H9 (cell line): ENCODE measurements at regions not wholly inside any gene's neighbourhood (a gene's known extent, or its start where the extent isn't known, plus 50 kb on each side); places are given as distances from the start of the nearest gene placed in this dataset.

ENCODE experiments used
- DNase-seq: peaks from one replicate; pipeline ENCODE4 v3.0.0-alpha.2; 2017
- H2AFZ ChIP-seq: one replicate; pipeline ENCODE4 v1.6.1; 2013; ENCODE audit warnings: mild to moderate bottlenecking, low read length, control low read depth, moderate library complexity
- H2AK5ac ChIP-seq: 2 replicates; pipeline ENCODE4 v1.6.1; 2013; ENCODE audit warnings: low read length, control low read depth, mixed read lengths; ENCODE audit not compliant: insufficient read length
- H2BK120ac ChIP-seq: one replicate; pipeline ENCODE4 v1.6.1; 2013; ENCODE audit warnings: low read depth, mild to moderate bottlenecking, low read length, control low read depth, inconsistent platforms; ENCODE audit not compliant: poor library complexity, severe bottlenecking
- H2BK12ac ChIP-seq: 2 replicates; pipeline ENCODE4 v1.6.1; 2013; ENCODE audit warnings: low read length, control low read depth, mixed read lengths, low read depth; ENCODE audit not compliant: insufficient read length
- H2BK15ac ChIP-seq: 2 replicates; pipeline ENCODE4 v1.6.1; 2013; ENCODE audit warnings: low read depth, low read length, control low read depth
- H2BK20ac ChIP-seq: one replicate; pipeline ENCODE4 v1.6.1; 2013; ENCODE audit warnings: low read depth, mild to moderate bottlenecking, low read length, control low read depth, inconsistent platforms; ENCODE audit not compliant: poor library complexity, severe bottlenecking
- H2BK5ac ChIP-seq: 2 replicates; pipeline ENCODE4 v1.6.1; 2013; ENCODE audit warnings: low read length, control low read depth, mixed read lengths; ENCODE audit not compliant: insufficient read length
- H3K14ac ChIP-seq: 2 replicates; pipeline ENCODE4 v1.6.1; 2013; ENCODE audit warnings: low read length, control low read depth; ENCODE audit not compliant: insufficient read depth
- H3K18ac ChIP-seq: 2 replicates; pipeline ENCODE4 v1.6.1; 2013; ENCODE audit warnings: low read depth, mild to moderate bottlenecking, mixed read lengths, low read length, control low read depth; ENCODE audit not compliant: insufficient read length
- H3K23ac ChIP-seq: 2 replicates; pipeline ENCODE4 v1.6.1; 2013; ENCODE audit warnings: low read length, control low read depth, mixed read lengths, low read depth; ENCODE audit not compliant: insufficient read length
- H3K23me2 ChIP-seq: 2 replicates; pipeline ENCODE4 v1.6.1; 2013; ENCODE audit warnings: low read depth, mild to moderate bottlenecking, mixed read lengths, low read length, control low read depth; ENCODE audit not compliant: insufficient read length, poor library complexity, severe bottlenecking
- H3K27ac ChIP-seq: 2 replicates; pipeline ENCODE4 v1.5.1; 2013; ENCODE audit warnings: low read length, control low read depth, mixed read lengths, low read depth; ENCODE audit not compliant: insufficient read length
- H3K27me3 ChIP-seq: 2 replicates; pipeline ENCODE4 v1.6.1; 2013; ENCODE audit warnings: low read length, control low read depth, inconsistent platforms; ENCODE audit not compliant: insufficient read depth
- H3K4ac ChIP-seq: 2 replicates; pipeline ENCODE4 v1.6.1; 2013; ENCODE audit warnings: low read depth, mild to moderate bottlenecking, control low read depth, inconsistent platforms, low read length, moderate library complexity
- H3K4me1 ChIP-seq: 2 replicates; pipeline ENCODE4 v1.6.1; 2013; ENCODE audit warnings: low read length, control low read depth, inconsistent platforms; ENCODE audit not compliant: insufficient read depth
- H3K4me2 ChIP-seq: 2 replicates; pipeline ENCODE4 v1.6.1; 2013; ENCODE audit warnings: low read length, control low read depth, mixed read lengths; ENCODE audit not compliant: insufficient read length, insufficient read depth
- H3K56ac ChIP-seq: 2 replicates; pipeline ENCODE4 v1.6.1; 2013; ENCODE audit warnings: low read depth, mild to moderate bottlenecking, mixed read lengths, low read length, control low read depth; ENCODE audit not compliant: insufficient read length
- H3K79me1 ChIP-seq: 2 replicates; pipeline ENCODE4 v1.6.1; 2013; ENCODE audit warnings: low read depth, mild to moderate bottlenecking, moderate library complexity, low read length, control low read depth, inconsistent platforms; ENCODE audit not compliant: insufficient read depth, poor library complexity, severe bottlenecking
- H3K79me2 ChIP-seq: 2 replicates; pipeline ENCODE4 v1.6.1; 2013; ENCODE audit warnings: low read length, control low read depth, inconsistent platforms; ENCODE audit not compliant: insufficient read depth
- H3K9ac ChIP-seq: 2 replicates; pipeline ENCODE4 v1.6.1; 2013; ENCODE audit warnings: low read length, control low read depth, mixed read lengths; ENCODE audit not compliant: insufficient read length; ENCODE audit errors: extremely low read depth
- H3K9me3 ChIP-seq: one replicate; pipeline ENCODE4 v1.6.1; 2013; ENCODE audit warnings: low read depth, low read length, inconsistent platforms; ENCODE audit not compliant: control insufficient read depth
- H3T11ph ChIP-seq: one replicate; pipeline ENCODE4 v1.6.1; 2013; ENCODE audit warnings: mild to moderate bottlenecking, low read length, control low read depth, inconsistent platforms
- H4K20me1 ChIP-seq: one replicate; pipeline ENCODE4 v1.6.1; 2013; ENCODE audit not compliant: control insufficient read depth, insufficient read length, insufficient read depth
- H4K5ac ChIP-seq: 2 replicates; pipeline ENCODE4 v1.6.1; 2013; ENCODE audit warnings: low read depth, mild to moderate bottlenecking, mixed read lengths, low read length, control low read depth; ENCODE audit not compliant: insufficient read length
- H4K8ac ChIP-seq: replicated peaks from 2 replicates; pipeline ENCODE4 v1.6.1; 2013; ENCODE audit warnings: low read length, control low read depth, mixed read lengths, low read depth; ENCODE audit not compliant: insufficient read length
- H4K91ac ChIP-seq: 2 replicates; pipeline ENCODE4 v1.6.1; 2013; ENCODE audit warnings: low read depth, mild to moderate bottlenecking, moderate library complexity, mixed read lengths, low read length, control low read depth; ENCODE audit not compliant: insufficient read length
- H3K27ac Mint-ChIP-seq, 3 experiments: 2 replicates in 2 of 3; 3 replicates in 1 of 3; pipeline ENCODE4 v1.8.0; 2020 to 2021; ENCODE audit warnings: mixed read lengths in 3 of 3, mild to moderate bottlenecking in 1 of 3, moderate library complexity in 1 of 3
- H3K27me3 Mint-ChIP-seq: 2 replicates; pipeline ENCODE4 v1.8.0; 2021; ENCODE audit warnings: low read depth, mild to moderate bottlenecking, moderate library complexity, mixed read lengths
- H3K36me3 Mint-ChIP-seq, 3 experiments: 2 replicates in 2 of 3; 3 replicates in 1 of 3; pipeline ENCODE4 v1.8.0; 2020 to 2021; ENCODE audit warnings: low read depth in 3 of 3, mixed read lengths in 3 of 3; ENCODE audit not compliant: insufficient read depth in 1 of 3
- H3K4me1 Mint-ChIP-seq, 2 experiments: 2 replicates each; pipeline ENCODE4 v1.8.0; 2020; ENCODE audit warnings: mixed read lengths in 2 of 2
- H3K4me3 Mint-ChIP-seq, 2 experiments: 2 replicates in 1 of 2; 3 replicates in 1 of 2; pipeline ENCODE4 v1.8.0; 2020 to 2021; ENCODE audit warnings: mild to moderate bottlenecking in 2 of 2, mixed read lengths in 2 of 2, moderate library complexity in 1 of 2
- H3K9me3 Mint-ChIP-seq, 2 experiments: 2 replicates in 1 of 2; 3 replicates in 1 of 2; pipeline ENCODE4 v1.8.0; 2020; ENCODE audit warnings: mild to moderate bottlenecking in 2 of 2, mixed read lengths in 2 of 2, moderate library complexity in 1 of 2
- CTCF ChIP-seq: fragments of 200-600 bp; sonication (generic); conservative IDR thresholded peaks from 3 replicates; pipeline ENCODE4 v1.8.0; 2021; ENCODE audit warnings: antibody characterized with exemption, mild to moderate bottlenecking
- WGBS: extraction: QIAGEN DNeasy Blood & Tissue Kit; methylation state at CpG from one replicate; pipeline ENCODE4 v1.1.7; 2013; ENCODE audit warnings: missing lambda C conversion rate, low lambda C conversion rate, mixed read lengths; ENCODE audit not compliant: insufficient read length; ENCODE audit errors: extremely low coverage; 5-methylcytosine and 5-hydroxymethylcytosine counted together

GRCh38 chr13:103866048-103866447 is 799.8 kb upstream of the SLC10A2 start:
- Histone ChIP-seq H3K9ac (no peak overlapping the region), H3K9me3 (no peaks in the 10 kb centered on the region), H3K27me3 (no peaks in the 10 kb centered on the region), H3K23ac (no peak overlapping the region), H3K4me2 (no peak overlapping the region), H3K4ac (no peak overlapping the region), H4K91ac (no peak overlapping the region), H3K27ac (no peak overlapping the region), H4K5ac (no peak overlapping the region), H3K79me1 (no peaks in the 10 kb centered on the region), H4K8ac (no peak overlapping the region), H3K23me2 (no peaks in the 10 kb centered on the region), H3T11ph (no peak overlapping the region), H2AK5ac (no peak overlapping the region), H3K79me2 (no peaks in the 10 kb centered on the region), H2BK15ac (no peak overlapping the region), H2BK5ac (no peak overlapping the region), H3K18ac (no peak overlapping the region), H4K20me1 (no peaks in the 10 kb centered on the region), H2BK12ac (no peak overlapping the region), H3K14ac (no peak overlapping the region), H2BK120ac (no peak overlapping the region), H2AFZ (peak overlapping the region; percentile 68), H2BK20ac (no peak overlapping the region), H3K56ac (no peak overlapping the region), H3K4me1 (no peaks in the 10 kb centered on the region)
- peak overlapping the region in 2 of 3 experiments; percentile 44 to 72; a peak in 2 of 7 replicates for H3K27ac Mint-ChIP-seq
- no peaks in the 10 kb centered on the region for H3K27me3 Mint-ChIP-seq
- H3K4me1 Mint-ChIP-seq = peaks cover 9% of the 10 kb centered on the region in 2 experiments
- no peaks in the 10 kb centered on the region for H3K9me3 Mint-ChIP-seq
- no peak overlapping the region for H3K4me3 Mint-ChIP-seq
- WGBS = no CpG with 5 or more reads among the region's 8 CpGs
- DNase-seq = no peak
- no peaks in the 10 kb centered on the region for H3K36me3 Mint-ChIP-seq
- TF ChIP-seq CTCF = no peak
